ENCODE measurements at regions not wholly inside any gene's neighbourhood (a gene's known extent, or its start where the extent isn't known, plus 50 kb on each side); places are given as distances from the start of the nearest gene placed in this dataset.
"Not testable (repeated sequence)": the region's sequence is repeated elsewhere in the genome, so short reads cannot be mapped to it uniquely, and the experiment has no call there.

DNA sequence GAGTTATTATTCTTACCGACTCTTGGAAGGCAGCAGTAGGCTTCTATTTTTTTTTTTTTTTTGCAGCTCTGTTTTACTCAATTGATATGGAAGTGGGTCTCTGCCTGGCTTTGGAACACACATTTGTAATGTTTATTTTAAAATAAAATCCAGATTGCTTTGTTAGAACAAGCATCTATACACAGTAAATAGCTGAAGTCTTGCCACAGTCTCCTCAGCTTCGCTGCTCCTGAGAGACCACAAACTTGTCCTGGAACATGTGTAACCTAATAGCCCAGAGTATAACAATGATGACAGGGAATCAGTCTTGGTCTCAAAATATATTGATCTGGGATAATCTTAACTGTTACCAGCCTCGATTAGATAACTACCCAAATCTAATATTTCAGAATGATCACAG, 299.8 kb upstream of the NOX3 start:
- DNase-seq (ENCODE audit: low spot score), result no peak

DNA sequence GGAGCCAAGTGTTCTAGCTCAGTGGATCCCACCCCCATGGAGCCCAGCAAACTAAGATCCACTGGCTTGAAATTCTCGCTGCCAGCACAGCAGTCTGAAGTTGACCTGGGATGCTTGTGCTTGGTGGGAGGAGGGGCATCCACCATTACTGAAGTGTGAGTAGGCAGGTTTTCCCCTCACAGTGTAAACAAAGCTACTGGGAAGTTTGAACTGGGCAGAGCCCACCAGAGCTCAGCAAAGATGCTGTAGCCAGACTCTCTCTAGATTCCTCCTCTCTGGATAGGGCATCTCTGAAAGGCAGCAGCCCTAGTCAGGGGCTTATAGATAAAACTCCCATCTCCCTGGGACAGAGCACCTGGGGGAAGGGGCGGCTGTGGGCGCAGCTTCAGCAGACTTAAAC, 293.1 kb upstream of the NOX3 start:
- not testable (repeated sequence) for DNase-seq (ENCODE audit: low spot score)

DNA sequence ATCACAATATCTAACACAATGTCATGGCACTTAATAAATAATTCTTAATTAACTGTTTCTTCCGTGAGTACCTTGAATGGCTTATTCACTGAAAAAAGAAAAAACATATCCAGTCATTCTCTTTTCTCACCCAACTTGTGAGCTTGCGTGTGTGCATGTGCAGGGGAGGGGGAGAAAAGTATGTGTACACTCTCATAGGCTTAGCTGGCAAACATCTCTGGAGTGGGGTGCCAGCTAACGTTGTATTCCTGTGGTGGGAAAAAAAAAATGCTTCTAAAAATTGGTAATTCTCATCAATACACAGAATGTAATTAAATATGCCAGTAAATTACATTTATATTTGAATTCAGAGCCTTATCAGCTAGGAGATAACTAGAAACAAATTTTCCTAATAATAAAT, 291.9 kb upstream of the NOX3 start:
- no peak for DNase-seq (ENCODE audit: low spot score)

- DNase-seq (ENCODE audit: low spot score), result no peak
Measured at GRCh38 chr6:155740781-155741399, 285.3 kb upstream of the NOX3 start.

DNA sequence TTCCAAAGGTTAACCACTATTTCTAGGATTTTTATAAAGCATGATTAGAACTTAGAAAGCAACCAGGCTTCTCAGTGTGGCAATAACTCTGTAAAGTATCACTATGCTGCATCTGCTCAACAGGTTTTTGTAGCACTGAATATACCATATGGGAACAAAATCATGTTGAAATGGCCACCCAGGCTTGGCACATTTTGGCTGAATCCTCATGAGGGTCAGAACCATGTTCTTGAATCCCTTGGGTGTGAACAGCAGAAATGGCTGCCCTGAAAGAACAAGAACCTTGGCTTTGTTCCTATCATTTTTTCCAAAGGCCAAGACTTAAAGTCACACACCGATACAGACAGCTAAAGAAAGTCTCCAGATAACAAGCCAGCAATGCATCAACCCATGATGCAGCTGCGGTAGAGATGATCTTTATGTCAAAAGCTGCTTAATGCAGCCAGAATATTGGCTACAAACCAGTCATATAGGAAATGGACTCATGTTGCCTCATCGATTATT, 283.0 kb upstream of the NOX3 start:
- DNase-seq (ENCODE audit: low spot score), result peak; percentile 61

- no peak for DNase-seq (ENCODE audit: low spot score)
Measured at GRCh38 chr6:155717374-155717773, 261.7 kb upstream of the NOX3 start.

DNA sequence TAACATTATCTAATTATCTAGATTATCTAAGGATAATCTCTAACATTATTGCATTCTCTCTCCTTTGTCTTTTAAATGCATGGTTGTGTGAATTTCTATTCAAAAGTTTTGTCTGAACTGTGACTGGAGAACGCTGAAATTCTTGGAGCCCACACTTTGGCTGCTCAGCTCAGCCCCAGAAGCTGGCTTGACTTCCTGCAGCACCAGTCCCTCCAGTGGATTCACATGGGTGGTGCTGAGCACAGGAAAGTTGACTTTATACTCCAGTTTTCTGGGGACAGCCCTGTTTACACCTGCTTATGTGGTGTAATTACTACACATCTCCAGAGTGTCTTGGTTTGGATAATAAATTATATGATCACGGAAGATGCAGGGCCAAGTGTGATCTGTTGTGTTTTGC, 255.1 kb upstream of the NOX3 start:
- DNase-seq (ENCODE audit: low spot score), result no peak

GRCh38 chr6:155709262-155709661, 253.6 kb upstream of the NOX3 start:
- no peak for DNase-seq (ENCODE audit: low spot score)

DNA sequence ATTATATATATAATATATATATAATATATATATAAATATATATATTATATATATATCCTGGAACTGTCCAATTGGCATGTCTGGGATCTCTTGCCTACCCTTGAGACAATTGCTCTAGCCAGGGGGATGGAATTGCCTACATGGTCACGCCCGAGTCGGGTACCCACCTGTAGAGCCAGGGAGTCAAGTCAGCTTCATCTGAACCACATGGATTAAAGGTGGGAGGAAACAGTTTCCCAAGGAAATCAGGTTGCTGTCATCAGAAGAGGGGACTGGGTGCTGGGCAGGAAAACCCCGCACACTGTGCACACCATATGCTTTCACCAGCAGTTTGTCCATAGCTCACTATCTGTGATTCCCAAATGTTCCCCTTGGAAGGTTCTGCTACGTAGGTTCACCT, 252.5 kb upstream of the NOX3 start:
- no peak for DNase-seq (ENCODE audit: low spot score)

- DNase-seq (ENCODE audit: low spot score), result no peak
Measured at GRCh38 chr6:155706806-155707205, 251.2 kb upstream of the NOX3 start.

DNA sequence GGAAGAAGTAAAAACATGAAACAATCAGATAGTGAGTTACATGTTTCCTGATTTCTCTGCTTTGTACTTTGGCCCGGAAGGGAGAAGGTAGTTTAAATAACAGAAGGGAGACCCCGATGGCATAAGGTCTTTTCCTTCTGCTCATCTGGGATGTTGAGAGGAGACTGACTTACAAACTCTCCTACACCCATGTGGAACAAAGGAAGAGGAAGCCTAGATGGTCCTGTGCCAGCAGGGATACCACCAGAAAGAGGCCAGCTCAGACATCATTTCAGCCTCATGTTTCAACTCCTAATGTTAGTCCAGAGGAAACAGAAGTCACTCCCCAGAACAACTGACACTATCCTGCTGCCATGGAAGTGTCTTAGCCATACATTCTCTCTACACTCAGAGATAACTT, 250.7 kb upstream of the NOX3 start:
- no peak for DNase-seq (ENCODE audit: low spot score)

- no peak for DNase-seq (ENCODE audit: low spot score)
Measured at GRCh38 chr6:155701342-155701741, 245.7 kb upstream of the NOX3 start.

GRCh38 chr6:155695495-155695894, 239.9 kb upstream of the NOX3 start:
- no peak for DNase-seq (ENCODE audit: low spot score)

GRCh38 chr6:155694419-155694790, 238.8 kb upstream of the NOX3 start:
- DNase-seq (ENCODE audit: low spot score), result no peak

DNA sequence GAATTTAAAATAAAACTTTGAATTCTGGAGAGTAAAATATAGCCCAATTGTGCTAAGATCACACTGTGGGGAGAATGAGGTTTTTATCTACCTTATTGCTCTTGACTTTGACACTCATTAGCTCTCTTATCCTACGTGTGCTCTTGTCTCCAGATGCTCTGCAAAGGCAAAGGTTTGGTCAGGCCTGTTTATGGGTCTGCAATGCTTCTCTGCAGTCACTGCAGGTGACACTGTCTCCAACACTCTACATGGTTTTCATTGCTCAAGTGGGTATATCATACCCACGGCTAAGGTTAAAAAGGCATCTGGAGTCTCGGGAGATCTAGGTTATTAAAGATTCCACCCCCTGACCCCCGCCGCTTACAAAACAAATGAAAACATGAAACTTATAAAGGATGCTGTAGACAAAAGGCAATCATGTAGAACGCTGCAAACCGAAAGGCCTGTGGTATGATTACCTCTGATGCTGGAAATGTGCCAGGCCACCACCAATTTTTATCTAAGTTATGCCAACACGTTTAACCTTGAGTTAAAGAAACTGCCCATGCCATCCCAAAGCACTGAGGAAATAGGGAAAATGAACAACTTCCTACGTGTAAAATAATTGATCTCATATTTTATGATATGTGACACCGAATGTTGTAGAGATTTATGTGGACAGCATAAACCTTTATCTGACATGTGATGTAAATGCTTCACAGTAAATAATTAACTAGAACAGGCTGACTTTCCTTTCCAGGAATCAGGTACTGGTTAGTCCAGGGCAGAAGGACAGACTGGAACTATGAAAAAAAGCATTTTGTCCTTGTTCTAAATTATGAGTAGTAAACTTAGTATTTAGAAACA, 238.2 kb upstream of the NOX3 start:
- no peak for DNase-seq (ENCODE audit: low spot score)

- DNase-seq (ENCODE audit: low spot score), result no peak
Measured at GRCh38 chr6:155690820-155691219, 235.2 kb upstream of the NOX3 start.

- no peak for DNase-seq (ENCODE audit: low spot score)
Measured at GRCh38 chr6:155687645-155688044, 232.0 kb upstream of the NOX3 start.

DNA sequence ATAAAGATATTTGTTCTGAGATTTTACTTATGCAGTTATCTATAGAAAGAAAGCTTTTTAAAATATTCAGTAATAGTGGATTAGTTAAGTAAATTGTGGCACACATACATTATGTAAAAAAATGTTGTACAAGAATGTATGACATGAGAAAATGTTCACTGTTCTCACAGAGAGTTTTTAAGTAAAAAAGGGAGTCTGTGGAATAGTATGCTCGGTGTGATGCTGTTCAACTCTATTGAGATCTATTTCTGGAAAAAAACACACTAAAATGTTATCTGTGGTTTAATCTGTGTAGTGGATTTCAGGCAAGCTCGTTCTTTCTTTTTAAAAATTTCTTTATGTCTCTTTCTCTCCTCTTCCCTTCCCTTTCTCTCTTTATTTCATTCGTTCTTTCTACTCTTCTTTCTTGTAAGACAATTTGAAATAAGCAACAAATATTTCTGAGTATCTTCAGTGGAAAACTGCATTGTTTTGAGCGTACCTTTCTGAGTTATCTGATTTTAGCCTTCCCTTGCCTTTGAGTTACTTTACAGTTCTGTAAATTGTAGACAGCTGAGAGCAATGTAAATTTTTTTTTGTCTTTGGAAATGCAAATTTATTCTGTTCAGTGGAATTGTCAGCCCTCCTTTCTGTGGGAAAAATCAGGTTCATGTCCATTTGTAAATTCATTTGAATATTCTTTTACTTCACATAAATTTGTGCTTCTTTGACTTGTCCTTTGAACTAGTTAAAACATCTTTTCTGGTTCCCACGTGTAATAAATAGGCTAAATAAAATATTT, 229.0 kb upstream of the NOX3 start:
- no peak for DNase-seq (ENCODE audit: low spot score)

GRCh38 chr6:155678361-155678760, 222.7 kb upstream of the NOX3 start:
- no peak for DNase-seq (ENCODE audit: low spot score)

DNA sequence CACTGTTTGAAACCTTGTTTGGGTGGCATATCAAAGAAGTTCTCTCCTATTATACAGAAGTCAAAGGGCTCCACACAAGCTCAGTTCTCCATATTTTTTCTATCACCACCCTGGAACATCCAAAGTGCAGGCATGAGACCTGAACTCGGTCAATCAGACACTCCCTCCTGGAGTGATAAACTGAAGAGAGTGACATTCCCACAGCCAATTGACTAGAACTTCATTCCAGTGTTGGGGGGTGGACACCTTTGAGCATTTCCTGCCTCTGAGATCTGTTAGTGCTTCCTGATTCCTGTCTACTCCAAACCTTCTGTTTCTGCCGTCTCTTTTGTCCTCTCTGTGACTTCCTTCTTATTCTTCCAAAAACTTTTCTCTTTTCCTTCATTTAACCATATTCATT, 220.7 kb upstream of the NOX3 start:
- no peak for DNase-seq (ENCODE audit: low spot score)

DNA sequence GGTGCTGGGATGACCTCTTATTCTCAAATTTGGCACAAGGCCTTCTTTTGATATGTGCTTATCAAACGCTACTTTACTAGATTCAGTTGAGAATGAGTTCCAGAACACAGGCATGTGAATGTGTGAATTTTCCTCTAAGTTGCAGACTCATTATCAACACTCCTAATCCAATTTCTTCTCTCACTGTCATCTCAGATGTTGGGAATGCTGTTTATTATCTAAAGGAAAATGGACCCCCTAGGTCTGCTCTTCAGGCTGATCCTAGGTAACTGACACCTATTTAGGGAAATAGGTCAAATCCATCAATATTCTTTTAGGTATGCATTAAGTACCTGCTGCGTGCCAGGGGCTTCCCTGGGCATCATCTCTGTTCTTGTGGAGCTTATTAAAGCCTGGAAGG, 215.0 kb upstream of the NOX3 start:
- no peak for DNase-seq (ENCODE audit: low spot score)

DNA sequence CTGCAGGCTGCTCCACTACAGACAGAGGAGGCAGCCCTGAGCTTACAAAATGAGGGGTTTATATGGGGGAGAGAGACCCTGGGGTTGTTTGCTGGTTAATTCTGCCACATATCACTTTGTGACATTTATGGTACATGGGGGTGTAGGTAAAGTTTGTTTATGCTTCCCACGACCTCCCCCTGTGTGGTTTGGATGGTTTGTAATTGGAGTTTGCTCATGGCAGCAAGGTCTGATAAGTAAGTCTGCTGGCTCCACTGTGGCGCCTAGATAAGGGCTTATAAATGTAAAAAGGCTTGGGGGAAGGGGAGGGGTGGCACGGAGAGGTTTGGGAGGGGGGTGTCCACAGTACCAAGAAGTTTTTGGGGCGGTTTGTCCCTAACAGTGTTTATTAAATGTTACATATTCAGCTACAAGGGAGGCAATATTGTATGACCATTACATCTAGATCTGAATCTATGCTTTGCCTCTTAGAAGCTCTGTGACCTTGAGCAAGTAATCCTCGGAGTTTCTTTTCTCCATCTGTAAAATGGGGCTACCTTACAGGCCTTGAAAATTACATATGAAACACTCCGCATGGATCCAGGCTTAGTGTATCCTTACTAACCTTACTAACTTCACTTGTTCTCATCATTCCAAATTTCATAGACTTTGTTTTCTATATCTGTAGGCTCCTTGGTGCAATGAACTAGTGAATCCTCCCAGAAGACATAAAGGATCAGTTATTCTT, 204.8 kb upstream of the NOX3 start:
- DNase-seq (ENCODE audit: low spot score), result peak; percentile 39

Measured in hematopoietic multipotent progenitor cell treated with erythropoietin and hydrocortisone succinate and interleukin-3 and kit ligand, for 15 days (in vitro differentiated cells).